Liver (tissue), 8 donors: ENCODE measurements at regions not wholly inside any gene's neighbourhood (a gene's known extent, or its start where the extent isn't known, plus 50 kb on each side); places are given as distances from the start of the nearest gene placed in this dataset.

Source experiments
- DNase-seq: peaks from one replicate; pipeline ENCODE4 v3.0.0-alpha.2; 2017; ENCODE audit warnings: low spot score
- H3K27ac ChIP-seq, 2 donors: one replicate each; pipeline ENCODE4 v1.7.0; 2013; ENCODE audit warnings: inconsistent platforms in 2 of 2, low read length in 2 of 2, control low read depth in 1 of 2, low read depth in 1 of 2, mild to moderate bottlenecking in 1 of 2
- H3K27me3 ChIP-seq, 4 donors: one replicate each; pipeline versions ENCODE4 v1.6.1 to v1.7.0; 2013; ENCODE audit warnings: low read length in 3 of 4, inconsistent platforms in 1 of 4, mild to moderate bottlenecking in 1 of 4, moderate library complexity in 1 of 4; ENCODE audit not compliant: control insufficient read depth in 4 of 4, insufficient read depth in 4 of 4
- H3K36me3 ChIP-seq, 4 donors: one replicate each; pipeline versions ENCODE4 v1.6.1 to v1.7.0; 2013; ENCODE audit warnings: low read length in 3 of 4, mild to moderate bottlenecking in 3 of 4, low read depth in 1 of 4, moderate library complexity in 1 of 4; ENCODE audit not compliant: control insufficient read depth in 4 of 4, insufficient read depth in 3 of 4
- H3K4me1 ChIP-seq, 4 donors: one replicate each; pipeline versions ENCODE4 v1.6.1 to v1.7.0; 2013; ENCODE audit warnings: low read length in 3 of 4, mild to moderate bottlenecking in 3 of 4, moderate library complexity in 1 of 4; ENCODE audit not compliant: control insufficient read depth in 4 of 4, insufficient read depth in 4 of 4
- H3K4me3 ChIP-seq, 3 donors: one replicate each; pipeline versions ENCODE4 v1.6.1 to v1.7.0; 2013; ENCODE audit warnings: low read length in 3 of 3, control low read depth in 1 of 3, low read depth in 1 of 3, mild to moderate bottlenecking in 1 of 3
- H3K9ac ChIP-seq, 2 donors: one replicate each; pipeline ENCODE4 v1.7.0; 2013; ENCODE audit warnings: low read length in 2 of 2, mild to moderate bottlenecking in 2 of 2, moderate library complexity in 2 of 2, control low read depth in 1 of 2, low read depth in 1 of 2
- H3K9me3 ChIP-seq, 4 donors: one replicate each; pipeline versions ENCODE4 v1.6.1 to v1.7.0; 2013; ENCODE audit warnings: low read length in 3 of 4; ENCODE audit not compliant: control insufficient read depth in 4 of 4
- ATF3 ChIP-seq: IDR thresholded peaks from 2 replicates; pipeline ENCODE4 v1.6.1; 2016; ENCODE audit warnings: antibody characterized with exemption
- CTCF ChIP-seq: fragments of 150-350 bp; IDR thresholded peaks from 2 replicates; pipeline ENCODE4 v1.5.1; 2017; ENCODE audit warnings: improper control_type of control experiment, low read depth, low read length; ENCODE audit not compliant: missing input control
- EGR1 ChIP-seq, 2 donors: IDR thresholded peaks; 2 replicates each; pipeline ENCODE4 v1.6.1; 2016 to 2018; ENCODE audit warnings: antibody characterized with exemption in 2 of 2, low read depth in 2 of 2
- FOXA1 ChIP-seq: IDR thresholded peaks from 2 replicates; pipeline ENCODE4 v1.6.1; 2016; ENCODE audit warnings: antibody characterized with exemption
- FOXA2 ChIP-seq: IDR thresholded peaks from 2 replicates; pipeline ENCODE4 v1.6.1; 2016; ENCODE audit warnings: antibody characterized with exemption
- GABPA ChIP-seq, 2 donors: IDR thresholded peaks in 1 of 2; conservative IDR thresholded peaks in 1 of 2; 2 replicates each; pipeline ENCODE4 v1.6.1; 2016; ENCODE audit warnings: antibody characterized with exemption in 2 of 2, mild to moderate bottlenecking in 1 of 2, moderate library complexity in 1 of 2
- HNF4A ChIP-seq, 2 donors: conservative IDR thresholded peaks; 2 replicates each; pipeline ENCODE4 v1.6.1; 2016; ENCODE audit warnings: antibody characterized with exemption in 2 of 2, mild to moderate bottlenecking in 2 of 2
- HNF4G ChIP-seq: IDR thresholded peaks from 2 replicates; pipeline ENCODE4 v1.6.1; 2016; ENCODE audit warnings: antibody characterized with exemption
- JUND ChIP-seq, 2 donors: IDR thresholded peaks; 2 replicates each; pipeline ENCODE4 v1.6.1; 2016; ENCODE audit warnings: antibody characterized with exemption in 2 of 2
- NR2F2 ChIP-seq: IDR thresholded peaks from 2 replicates; pipeline ENCODE4 v1.6.1; 2016; ENCODE audit warnings: antibody characterized with exemption
- RAD21 ChIP-seq, 2 donors: IDR thresholded peaks; 2 replicates each; pipeline ENCODE4 v1.6.1; 2016; ENCODE audit warnings: antibody characterized with exemption in 2 of 2, mild to moderate bottlenecking in 2 of 2
- RXRA ChIP-seq, 2 donors: IDR thresholded peaks; 2 replicates each; pipeline ENCODE4 v1.6.1; 2017 to 2018; ENCODE audit warnings: antibody characterized with exemption in 2 of 2, mild to moderate bottlenecking in 1 of 2
- SP1 ChIP-seq: IDR thresholded peaks from 2 replicates; pipeline ENCODE4 v1.6.1; 2018; ENCODE audit warnings: antibody characterized with exemption, mild to moderate bottlenecking
- TAF1 ChIP-seq: conservative IDR thresholded peaks from 2 replicates; pipeline ENCODE4 v1.6.1; 2016; ENCODE audit warnings: antibody characterized with exemption, mild to moderate bottlenecking
- YY1 ChIP-seq: IDR thresholded peaks from 2 replicates; pipeline ENCODE4 v1.6.1; 2016; ENCODE audit warnings: antibody characterized with exemption, mild to moderate bottlenecking
- ZBTB33 ChIP-seq: IDR thresholded peaks from 2 replicates; pipeline ENCODE4 v1.6.1; 2016; ENCODE audit warnings: antibody characterized with exemption
- whole genome bisulfite sequencing: extraction: QIAGEN DNeasy Blood & Tissue Kit; methylation state at CpG from one replicate; pipeline ENCODE4 v1.1.7; 2013; 5-methylcytosine and 5-hydroxymethylcytosine counted together
- TF ChIP-seq, protein P1 (sequence below): IDR thresholded peaks from 2 replicates; pipeline ENCODE4 v1.6.1; 2016; ENCODE audit warnings: antibody characterized with exemption, mild to moderate bottlenecking
- TF ChIP-seq, protein P2 (sequence below): IDR thresholded peaks from 2 replicates; pipeline ENCODE4 v1.6.1; 2016; ENCODE audit warnings: antibody characterized with exemption
- donor health status: healthy.
- donor health status: healthy.
- donor health status: healthy.
- donor health status: healthy.
- donor health status: healthy.

DNA sequence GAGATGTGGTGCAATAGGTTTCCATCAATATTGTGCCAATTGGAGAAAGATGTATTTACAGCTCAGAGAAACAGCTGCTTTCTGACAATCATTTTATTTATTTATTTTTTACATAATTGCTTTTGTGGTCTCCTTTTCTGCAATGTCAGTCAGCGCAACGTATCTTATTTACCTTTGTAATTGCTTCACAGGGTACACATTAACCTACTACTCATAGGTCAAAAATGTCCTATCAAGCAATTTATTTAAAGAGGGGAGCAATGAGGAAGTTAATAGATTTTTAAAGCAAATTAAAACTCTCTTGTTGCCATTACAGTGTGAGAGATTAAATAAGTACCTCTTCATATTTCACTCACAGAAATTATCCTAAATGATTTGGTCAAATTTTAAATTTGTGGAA is 291.0 kb downstream of the CALCRL start (continued):
- TF ChIP-seq ATF3 = no peak
- no peak for TF ChIP-seq FOXA2
- TF ChIP-seq RXRA (IDR thresholded peaks at IDR 0.05) = no peak
- no peak for TF ChIP-seq FOXA1
- TF ChIP-seq YY1 = no peak
- TF ChIP-seq GABPA (IDR thresholded peaks at IDR 0.05 in 1 of 2, conservative IDR thresholded peaks at IDR 0.05 in 1 of 2) = no peak
- TF ChIP-seq TAF1 = no peak
- no peak for TF ChIP-seq RAD21 (IDR thresholded peaks at IDR 0.05)

- no peak for DNase-seq
- Histone ChIP-seq H3K27me3 (no peaks in the 10 kb centered on the region), H3K36me3 (no peaks in the 10 kb centered on the region), H3K9me3 (peaks cover 0 to 6% (median 4%) of the 10 kb centered on the region in 4 donors), H3K4me3 (no peak overlapping the region), H3K4me1 (no peaks in the 10 kb centered on the region), H3K9ac (no peak overlapping the region), H3K27ac (no peak overlapping the region)
- WGBS = 63% methylated on average over 1 of the region's 1 CpG
- TF ChIP-seq FOXA1 (no peak), RXRA (IDR thresholded peaks at IDR 0.05) (no peak), SP1 (no peak), JUND (IDR thresholded peaks at IDR 0.05) (no peak), CTCF (no peak), YY1 (no peak), FOXA2 (no peak), GABPA (IDR thresholded peaks at IDR 0.05 in 1 of 2, conservative IDR thresholded peaks at IDR 0.05 in 1 of 2) (no peak), TAF1 (no peak), ZBTB33 (no peak), HNF4G (no peak), RAD21 (IDR thresholded peaks at IDR 0.05) (no peak), ATF3 (no peak), NR2F2 (no peak), HNF4A (conservative IDR thresholded peaks at IDR 0.05) (no peak), EGR1 (IDR thresholded peaks at IDR 0.05; ENCODE audit: low read depth in 2 of 2) (no peak)
- TF ChIP-seq, protein P1, sequence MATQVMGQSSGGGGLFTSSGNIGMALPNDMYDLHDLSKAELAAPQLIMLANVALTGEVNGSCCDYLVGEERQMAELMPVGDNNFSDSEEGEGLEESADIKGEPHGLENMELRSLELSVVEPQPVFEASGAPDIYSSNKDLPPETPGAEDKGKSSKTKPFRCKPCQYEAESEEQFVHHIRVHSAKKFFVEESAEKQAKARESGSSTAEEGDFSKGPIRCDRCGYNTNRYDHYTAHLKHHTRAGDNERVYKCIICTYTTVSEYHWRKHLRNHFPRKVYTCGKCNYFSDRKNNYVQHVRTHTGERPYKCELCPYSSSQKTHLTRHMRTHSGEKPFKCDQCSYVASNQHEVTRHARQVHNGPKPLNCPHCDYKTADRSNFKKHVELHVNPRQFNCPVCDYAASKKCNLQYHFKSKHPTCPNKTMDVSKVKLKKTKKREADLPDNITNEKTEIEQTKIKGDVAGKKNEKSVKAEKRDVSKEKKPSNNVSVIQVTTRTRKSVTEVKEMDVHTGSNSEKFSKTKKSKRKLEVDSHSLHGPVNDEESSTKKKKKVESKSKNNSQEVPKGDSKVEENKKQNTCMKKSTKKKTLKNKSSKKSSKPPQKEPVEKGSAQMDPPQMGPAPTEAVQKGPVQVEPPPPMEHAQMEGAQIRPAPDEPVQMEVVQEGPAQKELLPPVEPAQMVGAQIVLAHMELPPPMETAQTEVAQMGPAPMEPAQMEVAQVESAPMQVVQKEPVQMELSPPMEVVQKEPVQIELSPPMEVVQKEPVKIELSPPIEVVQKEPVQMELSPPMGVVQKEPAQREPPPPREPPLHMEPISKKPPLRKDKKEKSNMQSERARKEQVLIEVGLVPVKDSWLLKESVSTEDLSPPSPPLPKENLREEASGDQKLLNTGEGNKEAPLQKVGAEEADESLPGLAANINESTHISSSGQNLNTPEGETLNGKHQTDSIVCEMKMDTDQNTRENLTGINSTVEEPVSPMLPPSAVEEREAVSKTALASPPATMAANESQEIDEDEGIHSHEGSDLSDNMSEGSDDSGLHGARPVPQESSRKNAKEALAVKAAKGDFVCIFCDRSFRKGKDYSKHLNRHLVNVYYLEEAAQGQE = no peak
- TF ChIP-seq, protein P2, sequence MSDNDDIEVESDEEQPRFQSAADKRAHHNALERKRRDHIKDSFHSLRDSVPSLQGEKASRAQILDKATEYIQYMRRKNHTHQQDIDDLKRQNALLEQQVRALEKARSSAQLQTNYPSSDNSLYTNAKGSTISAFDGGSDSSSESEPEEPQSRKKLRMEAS = no peak
Measured at GRCh38 chr2:187155476-187155875, 292.6 kb downstream of the CALCRL start.
